Uterus (tissue), 2 donors: ENCODE measurements at regions not wholly inside any gene's neighbourhood (a gene's known extent, or its start where the extent isn't known, plus 50 kb on each side); places are given as distances from the start of the nearest gene placed in this dataset.

Source experiments
- CTCF ChIP-seq, 4 experiments: fragments of 200-600 bp in 2 of 4; fragments of 450-650 bp in 2 of 4; sonication (generic) in 2 of 4; IDR thresholded peaks; one replicate each; pipeline ENCODE4 v1.5.1; 2016 to 2019; ENCODE audit warnings: antibody characterized with exemption in 4 of 4, mild to moderate bottlenecking in 2 of 4, moderate library complexity in 1 of 4
- POLR2A ChIP-seq, 2 donors: fragments of 450-650 bp; IDR thresholded peaks; one replicate each; pipeline ENCODE4 v1.6.1; 2016; ENCODE audit warnings: antibody characterized with exemption in 2 of 2, mild to moderate bottlenecking in 1 of 2, moderate library complexity in 1 of 2

DNA sequence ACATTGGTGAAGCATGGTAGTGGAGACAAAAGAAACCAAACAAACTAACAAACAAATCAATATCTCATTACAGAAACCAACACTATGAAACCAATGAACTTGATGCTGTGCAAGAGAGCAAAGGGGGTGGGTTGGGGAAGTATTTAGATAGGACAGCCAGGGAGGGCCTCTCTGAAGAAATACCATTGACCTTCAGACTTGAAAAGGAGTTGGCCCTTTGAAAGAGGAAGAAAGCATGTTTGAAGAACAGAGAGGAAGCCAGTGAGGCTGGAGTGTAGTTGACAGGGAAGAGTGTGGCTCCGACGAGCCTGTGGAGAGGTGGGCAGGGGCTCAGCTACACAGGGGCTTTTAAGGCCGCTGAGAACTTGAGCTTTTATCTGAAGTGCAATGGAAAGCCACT is 151.0 kb upstream of the GATA6 start:
- TF ChIP-seq CTCF (IDR thresholded peaks at IDR 0.05), result no peak
- TF ChIP-seq POLR2A (IDR thresholded peaks at IDR 0.05), result no peak
